Effector CD8-positive, alpha-beta T cell (primary cell): ENCODE measurements at regions not wholly inside any gene's neighbourhood (a gene's known extent, or its start where the extent isn't known, plus 50 kb on each side); places are given as distances from the start of the nearest gene placed in this dataset.
"Not testable (repeated sequence)": the region's sequence is repeated elsewhere in the genome, so short reads cannot be mapped to it uniquely, and the experiment has no call there.

ENCODE experiments used
- DNase-seq: peaks from one replicate; lab custom pipeline; 2025; lab: John Stamatoyannopoulos, UW

DNA sequence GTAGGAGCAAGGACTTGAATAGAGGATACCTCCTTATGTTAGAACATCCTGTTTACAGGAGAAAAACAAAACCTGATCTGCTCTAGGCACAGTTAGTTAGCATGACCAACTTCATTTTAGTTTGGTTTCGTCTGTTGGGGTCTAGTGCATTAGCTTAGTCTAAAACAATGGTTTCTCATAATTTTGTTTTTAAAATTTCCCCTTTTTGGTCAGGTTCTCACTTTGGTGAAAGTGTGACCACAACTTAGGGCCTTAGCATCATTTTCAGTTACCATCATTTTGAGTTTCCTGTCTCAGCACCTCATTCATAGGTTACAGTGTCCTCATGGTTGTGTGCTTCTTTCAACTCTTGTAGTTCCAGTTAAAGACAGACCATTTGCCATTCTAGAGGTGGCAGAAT lies 1277.0 kb upstream of the SLC39A10 start:
- no peak for DNase-seq

DNA sequence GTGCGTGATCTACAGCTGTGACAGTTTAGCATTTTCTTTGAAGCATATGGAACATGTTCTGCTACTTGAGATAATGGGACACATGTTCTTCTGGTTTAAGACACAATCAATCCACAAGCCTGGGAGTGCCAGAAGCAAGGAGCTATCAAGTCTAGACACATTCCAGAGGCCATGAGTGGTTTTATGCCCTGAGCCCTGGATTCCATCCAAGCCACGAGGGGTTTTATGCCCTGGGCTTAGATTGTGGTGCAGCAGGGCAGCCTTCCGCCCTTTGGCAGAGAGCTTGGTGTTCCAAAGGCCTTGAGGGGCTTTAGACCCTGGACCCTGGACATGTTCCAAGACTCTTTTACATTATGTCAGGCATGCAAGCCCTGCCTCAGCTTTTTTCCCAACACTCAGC lies 1289.6 kb upstream of the SLC39A10 start:
- not testable (repeated sequence) for DNase-seq

DNA sequence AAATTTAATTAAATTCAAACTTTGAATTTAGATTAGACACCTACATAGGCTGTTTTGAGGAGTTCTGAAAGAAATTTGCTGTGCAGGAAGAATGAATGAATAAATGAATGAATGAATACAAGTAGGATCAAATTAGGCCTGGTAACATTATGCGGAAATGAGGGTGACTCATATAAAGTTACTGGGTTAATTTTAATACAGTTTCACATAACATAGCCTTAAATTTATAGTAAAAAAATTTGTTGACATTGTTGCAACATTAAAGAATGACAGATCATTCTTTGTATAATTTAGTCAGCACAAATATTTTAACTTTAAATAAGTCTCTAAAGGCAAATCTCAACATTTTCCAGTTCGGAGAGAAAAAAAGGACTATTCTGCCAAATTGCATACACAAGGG lies 1293.1 kb upstream of the SLC39A10 start:
- no peak for DNase-seq

DNA sequence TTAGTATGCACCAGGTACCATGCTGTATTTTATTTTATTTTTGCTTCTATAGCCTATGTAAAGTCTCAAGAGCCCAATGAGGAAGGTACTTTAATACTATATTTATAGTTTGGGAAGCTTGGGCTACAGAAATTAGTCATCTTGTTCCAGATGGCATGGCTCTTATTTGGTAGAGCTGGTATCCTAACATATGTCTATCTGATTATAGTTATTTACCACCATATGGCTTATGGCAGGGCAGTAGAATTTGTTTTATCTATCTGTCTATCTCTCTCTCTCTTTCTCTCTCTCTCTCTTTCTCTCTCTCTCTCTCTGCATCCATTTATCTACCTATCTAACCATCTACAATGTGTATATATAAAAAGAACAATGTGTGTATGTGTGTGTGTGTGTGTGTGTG lies 1293.7 kb upstream of the SLC39A10 start:
- no peak for DNase-seq

DNA sequence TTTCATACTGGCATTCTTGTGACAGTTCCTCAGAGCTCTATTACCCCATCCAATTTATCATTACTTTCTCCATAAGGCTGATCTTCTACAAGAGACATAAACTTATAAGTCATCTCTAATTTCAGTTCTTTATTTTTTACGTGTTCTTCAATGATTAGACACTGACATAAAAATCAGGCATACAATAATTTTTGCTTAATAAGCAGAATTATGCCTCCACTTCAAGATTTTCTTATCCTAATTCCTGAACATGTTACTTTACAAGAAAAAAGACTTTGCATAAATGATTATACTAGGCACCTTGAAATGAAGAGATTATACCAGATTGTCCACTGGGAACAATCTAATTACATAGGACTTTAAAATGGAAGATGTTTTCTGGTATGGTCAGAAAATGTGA lies 1304.5 kb upstream of the SLC39A10 start:
- DNase-seq = no peak

DNA sequence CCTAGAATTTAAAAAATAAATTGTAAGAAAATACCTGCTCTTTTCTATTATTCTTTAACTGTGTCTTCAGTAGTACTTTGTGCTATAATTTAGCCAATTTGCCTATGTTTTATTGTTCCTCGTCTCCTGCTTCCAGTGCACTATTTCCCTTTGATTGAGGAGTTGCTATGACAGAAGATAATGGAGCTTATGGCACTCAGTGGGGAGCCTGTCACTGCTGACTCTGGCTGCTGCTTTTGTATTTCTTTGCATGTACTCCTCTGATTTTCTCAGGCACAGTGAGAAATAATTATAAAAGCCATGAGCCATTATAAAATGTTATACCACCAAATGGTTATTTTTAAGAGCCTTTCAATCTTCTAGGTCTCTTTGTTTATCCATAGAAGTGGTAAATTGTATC lies 1310.8 kb upstream of the SLC39A10 start:
- no peak for DNase-seq

DNA sequence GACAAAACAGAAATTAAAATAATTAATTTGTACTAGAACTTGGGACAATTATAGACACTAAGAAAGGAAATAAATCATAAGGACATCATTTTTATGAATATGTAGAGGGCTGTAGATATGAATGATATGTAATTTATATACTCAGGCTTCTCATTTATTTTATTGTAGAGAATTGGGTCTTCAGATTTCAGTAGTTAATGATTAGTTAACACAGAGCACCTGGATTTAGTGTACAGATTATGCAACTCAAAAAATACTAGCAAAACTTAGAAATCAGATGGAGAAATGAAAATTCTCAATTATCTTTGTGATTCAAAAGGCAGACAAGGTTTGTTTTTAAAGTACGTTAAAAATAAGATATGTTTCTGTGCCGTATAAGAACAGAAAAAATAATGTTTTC lies 1311.7 kb upstream of the SLC39A10 start:
- DNase-seq = no peak

DNA sequence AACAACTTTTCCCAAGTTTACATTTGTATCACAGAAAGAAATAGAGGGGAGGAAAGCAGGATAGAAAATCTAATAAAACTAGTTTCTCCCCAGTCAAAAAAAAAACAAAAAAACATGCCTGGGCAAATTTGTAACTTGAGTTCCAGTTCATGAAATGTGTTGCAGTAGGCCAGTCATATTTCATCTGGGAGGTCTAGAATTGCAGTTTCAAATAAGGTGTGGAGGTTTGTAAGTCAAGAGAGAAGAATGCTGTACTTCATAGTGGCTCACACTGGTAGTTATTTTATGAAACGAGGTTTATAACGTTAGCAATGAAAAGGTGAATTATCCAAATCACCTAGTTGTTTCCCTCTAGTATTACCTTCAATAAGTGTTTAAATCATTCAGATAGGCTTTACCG lies 1313.9 kb upstream of the SLC39A10 start:
- no peak for DNase-seq

DNA sequence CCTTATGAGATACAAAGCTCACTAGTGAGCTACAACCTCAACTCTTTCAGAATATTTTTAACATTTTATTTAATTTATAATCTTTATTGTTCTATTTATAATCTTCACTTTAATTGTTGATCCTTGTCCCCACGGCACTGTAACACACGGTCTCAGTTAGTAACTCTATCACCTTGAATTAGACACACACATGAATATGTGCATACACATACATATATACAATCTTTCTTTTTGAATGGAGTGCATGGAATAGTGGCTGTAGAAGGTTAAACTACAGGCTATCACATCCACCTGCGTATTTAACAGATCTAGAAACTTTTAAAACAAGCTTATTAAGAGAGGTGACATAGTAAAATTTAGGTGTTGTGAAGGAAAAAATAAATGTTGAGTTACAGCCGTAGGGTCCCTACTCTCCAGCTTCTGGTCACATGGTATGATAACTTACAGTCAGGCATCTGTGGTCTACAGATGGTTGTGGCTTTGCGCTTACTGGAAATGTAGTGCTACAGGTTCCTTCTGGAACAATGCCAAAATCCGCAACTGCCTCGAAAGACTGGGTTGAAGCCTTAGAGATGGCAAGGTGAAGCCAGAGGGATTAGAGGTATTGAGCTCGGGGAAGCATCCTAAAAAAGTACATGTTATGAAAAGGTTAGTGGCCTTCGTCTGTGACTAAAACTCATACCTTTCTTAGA lies 1324.1 kb upstream of the SLC39A10 start:
- no peak for DNase-seq

DNA sequence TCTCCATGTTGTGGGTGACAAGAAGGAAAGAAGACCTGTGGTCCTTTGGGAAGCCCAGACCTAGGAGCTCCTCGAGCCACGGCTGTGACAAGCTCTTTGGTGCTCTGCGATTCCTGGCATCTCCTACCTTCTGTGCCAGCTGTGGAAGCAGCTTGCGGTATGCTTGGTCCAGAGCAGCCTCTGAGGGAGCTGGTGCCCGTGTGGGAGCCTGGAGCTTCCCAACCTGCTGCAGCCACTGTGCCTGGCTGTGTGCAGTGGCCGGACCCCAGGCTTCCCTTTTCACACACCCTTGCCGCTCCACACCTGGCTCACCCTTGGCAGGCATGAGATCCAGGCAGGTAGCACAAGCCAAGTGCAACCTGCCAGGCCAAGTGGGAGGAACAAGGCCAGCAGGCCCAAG lies 1328.6 kb upstream of the SLC39A10 start:
- no peak for DNase-seq

DNA sequence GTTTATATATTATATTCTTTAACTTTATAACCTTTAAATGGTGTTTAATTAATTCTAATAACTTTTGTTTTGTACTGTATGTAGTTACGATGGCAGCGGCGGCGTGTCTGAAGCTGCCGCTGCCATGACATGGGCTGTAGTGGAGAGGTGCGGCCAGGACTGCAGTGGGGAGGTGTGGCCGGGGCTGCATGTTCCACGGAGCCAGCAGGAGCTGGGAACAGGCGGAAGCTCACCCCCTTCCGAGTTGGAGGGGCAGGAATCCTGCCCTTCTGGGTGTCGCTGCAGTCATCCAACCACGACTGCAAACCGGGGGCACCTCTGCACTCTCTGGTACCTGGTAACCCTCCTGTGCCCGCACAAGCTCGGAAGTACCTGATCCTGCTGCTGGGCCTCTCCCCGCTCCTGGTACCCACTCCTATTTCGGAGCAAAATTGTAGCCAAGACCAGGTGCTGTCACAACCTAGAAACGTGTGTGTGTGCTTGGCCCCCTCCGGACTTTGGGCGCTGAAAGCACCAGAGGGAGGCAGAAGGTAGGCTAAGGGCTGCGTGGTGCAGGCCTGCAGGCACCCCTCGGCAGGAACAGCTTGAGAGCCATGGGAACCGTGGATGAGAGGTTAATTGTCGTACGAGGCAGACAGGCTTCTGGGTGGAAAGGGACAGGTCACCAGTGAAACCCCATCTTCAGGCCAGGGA lies 1329.7 kb upstream of the SLC39A10 start:
- DNase-seq = no peak

DNA sequence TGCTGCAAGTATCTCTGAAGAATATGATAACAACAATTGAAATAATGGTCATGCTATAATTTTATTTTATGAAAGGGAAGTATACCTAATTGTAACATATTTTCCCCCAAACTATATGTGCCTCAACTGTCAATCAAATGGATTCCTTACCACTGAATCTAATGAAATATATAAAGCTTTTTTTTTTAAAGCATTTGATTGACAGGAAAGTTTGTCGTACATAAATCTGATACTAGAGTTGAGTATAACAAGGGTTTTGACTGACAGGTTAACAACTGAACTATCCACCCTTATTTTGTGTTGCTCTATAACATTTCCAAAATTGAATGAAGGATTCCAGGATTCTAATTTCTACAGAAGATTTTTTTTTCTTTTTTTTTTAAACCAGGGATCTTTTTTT lies 1333.3 kb upstream of the SLC39A10 start:
- DNase-seq = no peak

DNA sequence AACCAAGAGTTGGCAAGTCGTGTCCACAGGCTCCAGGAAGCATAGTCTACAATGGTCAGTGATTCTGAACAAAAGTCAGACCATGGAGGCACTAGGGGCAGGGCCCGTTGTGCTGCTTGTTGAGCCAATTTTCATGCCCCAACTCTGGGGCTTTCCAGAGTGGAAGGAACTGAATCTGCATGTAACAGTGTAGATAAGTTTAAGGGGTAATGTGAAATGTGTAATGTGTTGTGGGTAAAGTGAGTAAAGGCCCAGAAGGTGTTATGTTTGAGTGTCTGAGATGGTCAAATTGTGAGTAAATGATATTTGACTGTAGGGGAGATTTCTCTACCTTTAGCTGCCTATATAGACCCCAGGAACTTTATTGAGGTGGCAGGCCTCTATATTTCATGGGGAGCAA lies 1336.5 kb upstream of the SLC39A10 start:
- DNase-seq = no peak

DNA sequence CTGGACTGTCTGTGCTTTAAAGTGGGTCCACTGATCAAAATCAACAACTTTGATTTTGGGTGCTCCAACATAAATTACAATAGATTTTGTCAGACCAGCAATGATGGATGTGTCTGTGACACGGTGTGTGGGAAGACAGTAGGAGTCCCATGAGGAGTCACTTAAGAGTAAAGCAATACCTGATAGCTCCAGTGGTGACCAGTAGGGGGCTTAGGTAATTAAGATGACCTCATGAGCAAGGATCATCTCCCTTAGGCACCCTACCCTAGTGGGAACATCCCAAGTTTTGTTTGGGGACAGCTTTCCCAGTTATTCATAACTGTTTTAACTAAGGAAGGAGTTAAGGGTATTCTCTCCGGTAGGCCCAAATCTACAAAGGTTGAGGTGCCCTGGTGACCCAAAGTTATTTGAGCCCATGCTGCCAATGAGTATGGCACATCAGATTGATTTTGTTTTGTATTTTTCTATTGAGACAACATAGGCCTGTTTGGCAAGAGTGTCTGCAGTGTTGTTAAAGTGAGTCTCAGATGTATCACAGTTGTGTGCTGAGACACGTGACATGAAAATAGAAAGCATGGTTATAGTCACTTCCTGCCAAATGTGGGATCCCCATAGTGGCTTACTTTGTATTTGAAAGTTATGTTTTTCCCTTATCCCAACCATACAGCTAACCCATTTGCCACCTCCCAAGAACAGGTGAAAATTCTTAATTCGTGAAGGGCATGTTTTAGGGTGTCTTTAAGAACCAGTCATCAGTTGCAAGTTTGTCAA lies 1337.6 kb upstream of the SLC39A10 start:
- no peak for DNase-seq

DNA sequence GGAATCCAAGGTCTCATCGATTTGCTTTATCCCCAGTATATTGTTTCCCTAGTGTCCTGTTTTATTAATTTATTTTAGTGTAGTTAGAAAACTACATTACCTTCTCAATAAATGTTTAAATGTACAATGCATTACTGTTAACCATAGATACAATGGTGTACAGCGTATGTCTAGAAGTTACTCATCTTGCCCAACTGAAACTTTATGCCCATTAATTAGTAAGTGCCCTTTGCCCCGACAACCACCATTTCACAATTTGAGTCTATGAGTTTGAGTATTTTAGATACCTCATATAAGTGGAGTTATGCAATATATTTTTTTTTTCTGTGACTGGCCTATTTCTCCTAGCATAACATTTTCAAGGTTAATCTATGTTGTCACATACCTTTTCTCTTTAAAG lies 1343.0 kb upstream of the SLC39A10 start:
- DNase-seq = no peak

DNA sequence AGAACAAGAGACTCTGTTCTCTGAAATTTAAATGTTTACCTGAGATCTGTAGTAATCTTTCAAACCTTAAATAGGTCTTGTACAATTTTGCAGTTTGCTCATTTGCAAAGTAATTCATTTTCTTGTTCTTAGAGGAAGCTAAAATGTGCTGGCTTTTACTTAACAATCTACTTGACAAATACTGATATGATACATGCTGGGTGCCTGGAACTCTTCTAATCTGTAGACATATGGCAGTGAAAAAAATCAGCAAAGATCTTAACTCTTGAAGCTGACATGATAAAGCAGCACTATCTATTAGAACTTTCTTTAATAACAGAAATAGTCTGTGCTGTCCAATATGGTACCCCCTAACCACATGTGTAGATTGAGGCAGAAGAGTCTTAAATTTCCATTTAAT lies 1352.8 kb upstream of the SLC39A10 start:
- no peak for DNase-seq

DNA sequence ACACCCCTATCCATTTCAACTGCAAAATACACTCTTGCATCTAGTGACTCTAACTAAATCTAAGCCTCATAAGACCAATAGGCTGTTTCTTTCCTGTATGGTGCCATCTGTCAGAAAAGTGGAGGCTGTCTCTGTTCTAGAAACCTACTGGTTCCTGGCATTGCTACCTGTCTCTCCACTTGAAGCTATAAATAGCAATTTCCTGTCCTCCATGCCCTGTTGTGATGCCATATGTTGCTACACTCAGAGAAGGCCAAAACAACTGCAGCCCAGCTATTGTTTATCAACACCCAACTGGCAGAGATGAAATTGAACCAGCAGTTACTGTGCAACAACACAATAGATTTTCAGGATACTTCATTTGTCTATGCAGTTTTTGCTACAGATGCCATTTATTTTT lies 1355.1 kb upstream of the SLC39A10 start:
- no peak for DNase-seq

DNA sequence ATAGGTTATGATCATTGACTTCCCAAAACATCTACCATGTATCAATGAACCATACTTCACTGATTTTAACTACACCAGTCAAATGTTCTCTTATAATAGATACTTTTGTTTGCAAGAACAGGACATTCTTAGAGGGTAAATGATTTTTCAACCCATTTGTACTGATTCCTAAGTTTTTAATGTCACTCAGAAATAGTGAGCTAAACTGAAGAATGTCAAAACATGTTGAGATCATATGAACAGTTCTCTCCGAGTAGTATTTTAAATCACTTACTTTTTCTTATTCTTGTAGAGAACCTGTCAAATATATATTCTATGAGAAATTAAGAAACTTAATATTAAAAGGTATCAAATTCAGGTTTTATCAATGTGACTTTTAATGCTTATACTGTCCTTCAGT lies 1362.9 kb upstream of the SLC39A10 start:
- DNase-seq = no peak

DNA sequence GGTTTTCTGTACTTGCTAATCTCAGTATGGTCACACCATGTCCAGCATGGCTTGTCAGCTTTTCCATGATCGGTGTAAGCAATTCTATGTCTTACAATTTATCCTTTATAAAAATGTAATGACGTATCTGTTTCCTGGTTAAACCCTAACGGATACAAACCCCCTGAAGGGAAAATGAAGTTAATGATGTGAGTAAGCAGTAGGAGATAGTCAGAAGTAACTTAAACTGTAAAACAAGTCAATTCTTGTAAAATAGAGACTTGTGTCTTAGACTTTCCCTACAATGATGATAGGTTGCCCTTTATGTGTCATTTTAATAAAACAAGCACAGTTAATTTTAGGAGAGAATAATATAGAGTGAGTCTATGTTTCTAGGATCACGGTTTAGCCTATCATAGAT lies 1365.9 kb upstream of the SLC39A10 start:
- DNase-seq = no peak

DNA sequence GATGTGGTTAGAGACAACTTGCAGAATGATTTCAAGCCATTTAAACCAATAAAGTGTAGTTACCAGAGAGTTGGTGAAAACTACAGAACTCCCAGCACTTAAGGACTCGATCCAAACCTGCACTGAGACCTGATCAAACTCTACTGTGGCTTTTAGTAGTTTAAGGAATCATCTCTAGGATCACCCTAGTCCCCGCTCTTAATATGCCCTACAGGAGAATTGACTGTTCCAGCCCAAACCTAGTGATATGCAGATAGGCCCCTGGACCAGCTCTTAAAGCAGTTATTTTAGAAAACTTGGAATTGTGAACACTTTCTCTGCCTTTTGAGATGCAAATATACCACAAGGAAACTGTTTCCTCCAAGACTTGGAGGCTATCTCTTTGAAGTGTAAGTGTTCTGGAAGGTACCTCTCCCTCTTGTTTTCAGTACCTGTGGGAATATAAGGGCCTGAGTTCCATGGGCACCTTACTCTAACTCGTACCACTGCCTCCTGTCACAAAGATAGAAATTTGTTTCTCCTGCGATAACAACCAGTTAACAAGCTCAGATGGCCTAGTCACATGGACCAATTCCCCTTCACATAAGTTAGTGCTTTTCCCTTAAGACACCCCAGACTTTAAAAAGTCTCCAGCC lies 1367.2 kb upstream of the SLC39A10 start:
- DNase-seq = no peak

DNA sequence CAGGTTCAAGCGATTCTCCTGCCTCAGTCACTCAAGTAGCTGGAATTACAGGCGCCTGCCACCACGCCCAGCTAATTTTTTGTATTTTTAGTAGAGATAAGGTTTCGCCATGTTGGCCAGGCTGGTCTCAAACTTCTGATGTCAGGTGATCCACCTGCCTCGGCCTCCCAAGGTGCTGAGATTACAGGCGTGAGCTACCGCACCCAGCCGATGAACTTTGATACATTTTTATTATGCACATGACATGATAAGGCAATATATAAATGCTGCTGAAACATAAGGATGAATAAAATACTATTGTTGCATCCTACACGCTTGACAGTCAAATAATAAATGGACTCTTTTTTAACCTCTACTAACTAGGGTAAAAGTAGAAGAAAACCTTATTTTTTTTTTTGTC lies 1380.4 kb upstream of the SLC39A10 start:
- not testable (repeated sequence) for DNase-seq

DNA sequence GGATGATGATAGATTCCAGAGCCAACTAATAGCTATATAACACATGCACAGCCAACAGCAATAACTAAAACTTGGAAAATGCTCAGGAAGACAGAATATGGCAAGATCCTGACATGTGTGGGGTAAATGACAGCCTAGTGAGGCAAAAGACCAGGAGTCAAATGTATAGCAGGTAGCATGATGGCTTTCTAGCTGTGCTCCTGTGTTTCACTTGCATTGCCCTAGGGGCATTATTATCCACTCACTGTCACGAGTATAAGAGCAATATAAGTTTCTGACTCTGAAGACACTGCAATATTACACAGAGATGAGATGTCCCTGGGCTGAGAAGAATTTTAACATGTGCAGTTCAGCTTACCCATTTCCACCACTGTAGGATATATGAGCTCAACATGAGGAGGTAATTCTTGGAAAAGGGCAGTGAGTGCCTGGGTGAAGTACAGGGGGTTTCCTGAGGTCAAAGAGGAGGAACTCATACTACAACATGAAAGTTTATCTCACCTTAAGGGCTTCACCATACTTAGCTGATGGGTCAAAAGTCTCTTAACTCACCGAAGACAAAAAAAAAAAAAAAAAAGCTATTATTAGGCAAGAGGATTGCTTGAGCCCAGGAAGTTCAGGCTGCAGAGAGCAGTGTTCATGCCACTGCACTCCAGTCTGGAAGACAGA lies 1385.6 kb upstream of the SLC39A10 start:
- no peak for DNase-seq
